HepG2 (cell line): ENCODE measurements at regions not wholly inside any gene's neighbourhood (a gene's known extent, or its start where the extent isn't known, plus 50 kb on each side); places are given as distances from the start of the nearest gene placed in this dataset.

Experiments
- CENPT ChIP-seq: sonication (generic); formaldehyde crosslinking; IDR thresholded peaks from 2 replicates; pipeline ENCODE4 v1.8.0; 2022; ENCODE audit warnings: low read depth, mild to moderate bottlenecking, moderate library complexity, missing genetic modification reagents
- FIP1L1 ChIP-seq: fragments of 200-400 bp; formaldehyde crosslinking; IDR thresholded peaks from 2 replicates; pipeline ENCODE4 v1.6.1; 2018; ENCODE audit warnings: low read depth, mild to moderate bottlenecking, low read length, moderate library complexity, borderline replicate concordance; ENCODE audit not compliant: insufficient read depth
- FOXA3 ChIP-seq: IDR thresholded peaks from 2 replicates; pipeline ENCODE4 v1.6.1; 2016; ENCODE audit warnings: missing genetic modification reagents, missing compliant biosample characterization
- GLI4 ChIP-seq: sonication (generic); formaldehyde crosslinking; IDR thresholded peaks from 2 replicates; pipeline ENCODE4 v1.5.1; 2020; ENCODE audit warnings: missing genetic modification reagents, mild to moderate bottlenecking, moderate library complexity, borderline replicate concordance
- KDM1A ChIP-seq: IDR thresholded peaks from 2 replicates; pipeline ENCODE4 v1.6.1; 2016; ENCODE audit warnings: missing compliant biosample characterization
- KMT2B ChIP-seq: IDR thresholded peaks from 2 replicates; pipeline ENCODE4 v1.6.1; 2016; ENCODE audit warnings: missing genetic modification reagents, missing compliant biosample characterization
- MED1 ChIP-seq: sonication (generic); formaldehyde crosslinking; IDR thresholded peaks from 2 replicates; pipeline ENCODE4 v1.4.0; 2020; ENCODE audit warnings: missing genetic modification reagents
- MYNN ChIP-seq: sonication (generic); formaldehyde crosslinking; IDR thresholded peaks from 2 replicates; pipeline ENCODE4 v1.4.0; 2020; ENCODE audit warnings: mild to moderate bottlenecking, low read depth, missing genetic modification reagents
- PHF20 ChIP-seq: sonication (generic); formaldehyde crosslinking; IDR thresholded peaks from 2 replicates; pipeline ENCODE4 v1.5.0; 2020; ENCODE audit warnings: mild to moderate bottlenecking, missing genetic modification reagents
- PTBP1 ChIP-seq: fragments of 200-400 bp; formaldehyde crosslinking; IDR thresholded peaks from 2 replicates; pipeline ENCODE4 v1.6.1; 2018; ENCODE audit warnings: low read length, low read depth; ENCODE audit not compliant: poor library complexity, severe bottlenecking
- SAP130 ChIP-seq: IDR thresholded peaks from 2 replicates; pipeline ENCODE4 v1.6.1; 2016; ENCODE audit warnings: low read depth
- SP2 ChIP-seq: sonication (generic); formaldehyde crosslinking; IDR thresholded peaks from 2 replicates; pipeline ENCODE4 v1.5.1; 2020; ENCODE audit warnings: mild to moderate bottlenecking, missing genetic modification reagents
- SP4 ChIP-seq: sonication (generic); formaldehyde crosslinking; IDR thresholded peaks from 2 replicates; pipeline ENCODE4 v1.8.1; 2023; ENCODE audit warnings: mild to moderate bottlenecking, missing genetic modification reagents
- TMF1 ChIP-seq: sonication (generic); formaldehyde crosslinking; IDR thresholded peaks from 2 replicates; pipeline ENCODE4 v1.8.1; 2022; ENCODE audit warnings: low read depth, missing genetic modification reagents
- ZBTB7A ChIP-seq: sonication (generic); formaldehyde crosslinking; IDR thresholded peaks from 2 replicates; pipeline ENCODE4 v1.8.0; 2022; ENCODE audit warnings: mild to moderate bottlenecking, missing genetic modification reagents
- ZNF230 ChIP-seq: sonication (generic); formaldehyde crosslinking; IDR thresholded peaks from 2 replicates; pipeline ENCODE4 v1.4.0; 2020; ENCODE audit warnings: mild to moderate bottlenecking, missing genetic modification reagents
- ZNF260 ChIP-seq: sonication (generic); formaldehyde crosslinking; IDR thresholded peaks from 2 replicates; pipeline ENCODE4 v1.4.0; 2020; ENCODE audit warnings: missing genetic modification reagents, low read depth, mild to moderate bottlenecking, borderline replicate concordance
- ZNF317 ChIP-seq: sonication (generic); formaldehyde crosslinking; IDR thresholded peaks from 2 replicates; pipeline ENCODE4 v1.5.0; 2020; ENCODE audit warnings: mild to moderate bottlenecking, missing genetic modification reagents
- ZNF335 ChIP-seq: sonication (generic); formaldehyde crosslinking; IDR thresholded peaks from 2 replicates; pipeline ENCODE4 v1.4.0; 2020; ENCODE audit warnings: missing genetic modification reagents
- ZNF44 ChIP-seq: sonication (generic); formaldehyde crosslinking; IDR thresholded peaks from 2 replicates; pipeline ENCODE4 v1.5.1; 2020; ENCODE audit warnings: mild to moderate bottlenecking, missing genetic modification reagents
- ZNF451 ChIP-seq: sonication (generic); formaldehyde crosslinking; IDR thresholded peaks from 2 replicates; pipeline ENCODE4 v1.5.0; 2020; ENCODE audit warnings: mild to moderate bottlenecking, missing genetic modification reagents
- ZNF644 ChIP-seq: IDR thresholded peaks from 2 replicates; pipeline ENCODE4 v1.6.1; 2016; ENCODE audit warnings: low read depth
- ZNF652 ChIP-seq: IDR thresholded peaks from 2 replicates; pipeline ENCODE4 v1.6.1; 2016; ENCODE audit warnings: low read depth, borderline replicate concordance
- ZNF790 ChIP-seq: sonication (generic); formaldehyde crosslinking; IDR thresholded peaks from 2 replicates; pipeline ENCODE4 v1.8.0; 2022; ENCODE audit warnings: missing genetic modification reagents, mild to moderate bottlenecking, borderline replicate concordance
- ZNF839 ChIP-seq: sonication (generic); formaldehyde crosslinking; IDR thresholded peaks from 2 replicates; pipeline ENCODE4 v1.4.0; 2020; ENCODE audit warnings: missing genetic modification reagents, mild to moderate bottlenecking, borderline replicate concordance
- ZSCAN25 ChIP-seq: sonication (generic); formaldehyde crosslinking; IDR thresholded peaks from 2 replicates; pipeline ENCODE4 v1.8.0; 2022; ENCODE audit warnings: mild to moderate bottlenecking, missing genetic modification reagents
- ZSCAN31 ChIP-seq: sonication (generic); formaldehyde crosslinking; IDR thresholded peaks from 2 replicates; pipeline ENCODE4 v1.5.0; 2020; ENCODE audit warnings: low read depth, mild to moderate bottlenecking, missing genetic modification reagents
- TF ChIP-seq, protein P1 (sequence below): sonication (generic); formaldehyde crosslinking; IDR thresholded peaks from 2 replicates; pipeline ENCODE4 v1.4.0; 2020; ENCODE audit warnings: mild to moderate bottlenecking, missing genetic modification reagents
- TF ChIP-seq, protein P2 (sequence below): sonication (generic); formaldehyde crosslinking; conservative IDR thresholded peaks from 2 replicates; pipeline ENCODE4 v1.4.0; 2020; ENCODE audit warnings: mild to moderate bottlenecking, missing genetic modification reagents, moderate library complexity

GRCh38 chr14:32259368-32260013, 56.4 kb upstream of the RNU6-8 start (continued):
- TF ChIP-seq ZNF790 (CRISPR knock-in tag) (no peak), MYNN (CRISPR knock-in tag) (no peak), CENPT (CRISPR knock-in tag) (no peak), ZNF260 (CRISPR knock-in tag) (no peak), PHF20 (CRISPR knock-in tag) (no peak), KDM1A (no peak), ZNF451 (CRISPR knock-in tag) (no peak), ZSCAN25 (CRISPR knock-in tag) (no peak), SP2 (CRISPR knock-in tag) (no peak), SP4 (CRISPR knock-in tag) (no peak), ZNF44 (CRISPR knock-in tag) (no peak), ZNF317 (CRISPR knock-in tag) (no peak), ZNF230 (no peak), ZSCAN31 (CRISPR knock-in tag) (no peak), GLI4 (no peak), FIP1L1 (no peak), KMT2B (CRISPR knock-in tag) (peak; percentile 14; the same call in 1 of the 2 replicates), PTBP1 (no peak), TMF1 (CRISPR knock-in tag) (no peak), MED1 (CRISPR knock-in tag) (no peak), ZNF652 (CRISPR knock-in tag) (peak; percentile 98), SAP130 (peak; percentile 58), FOXA3 (CRISPR knock-in tag) (peak; percentile 82), ZBTB7A (CRISPR knock-in tag) (no peak), ZNF644 (CRISPR knock-in tag) (peak; percentile 97), ZNF839 (no peak), ZNF335 (CRISPR knock-in tag) (no peak)
- TF ChIP-seq, protein P1, sequence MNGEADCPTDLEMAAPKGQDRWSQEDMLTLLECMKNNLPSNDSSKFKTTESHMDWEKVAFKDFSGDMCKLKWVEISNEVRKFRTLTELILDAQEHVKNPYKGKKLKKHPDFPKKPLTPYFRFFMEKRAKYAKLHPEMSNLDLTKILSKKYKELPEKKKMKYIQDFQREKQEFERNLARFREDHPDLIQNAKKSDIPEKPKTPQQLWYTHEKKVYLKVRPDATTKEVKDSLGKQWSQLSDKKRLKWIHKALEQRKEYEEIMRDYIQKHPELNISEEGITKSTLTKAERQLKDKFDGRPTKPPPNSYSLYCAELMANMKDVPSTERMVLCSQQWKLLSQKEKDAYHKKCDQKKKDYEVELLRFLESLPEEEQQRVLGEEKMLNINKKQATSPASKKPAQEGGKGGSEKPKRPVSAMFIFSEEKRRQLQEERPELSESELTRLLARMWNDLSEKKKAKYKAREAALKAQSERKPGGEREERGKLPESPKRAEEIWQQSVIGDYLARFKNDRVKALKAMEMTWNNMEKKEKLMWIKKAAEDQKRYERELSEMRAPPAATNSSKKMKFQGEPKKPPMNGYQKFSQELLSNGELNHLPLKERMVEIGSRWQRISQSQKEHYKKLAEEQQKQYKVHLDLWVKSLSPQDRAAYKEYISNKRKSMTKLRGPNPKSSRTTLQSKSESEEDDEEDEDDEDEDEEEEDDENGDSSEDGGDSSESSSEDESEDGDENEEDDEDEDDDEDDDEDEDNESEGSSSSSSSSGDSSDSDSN = no peak
- TF ChIP-seq, protein P2, sequence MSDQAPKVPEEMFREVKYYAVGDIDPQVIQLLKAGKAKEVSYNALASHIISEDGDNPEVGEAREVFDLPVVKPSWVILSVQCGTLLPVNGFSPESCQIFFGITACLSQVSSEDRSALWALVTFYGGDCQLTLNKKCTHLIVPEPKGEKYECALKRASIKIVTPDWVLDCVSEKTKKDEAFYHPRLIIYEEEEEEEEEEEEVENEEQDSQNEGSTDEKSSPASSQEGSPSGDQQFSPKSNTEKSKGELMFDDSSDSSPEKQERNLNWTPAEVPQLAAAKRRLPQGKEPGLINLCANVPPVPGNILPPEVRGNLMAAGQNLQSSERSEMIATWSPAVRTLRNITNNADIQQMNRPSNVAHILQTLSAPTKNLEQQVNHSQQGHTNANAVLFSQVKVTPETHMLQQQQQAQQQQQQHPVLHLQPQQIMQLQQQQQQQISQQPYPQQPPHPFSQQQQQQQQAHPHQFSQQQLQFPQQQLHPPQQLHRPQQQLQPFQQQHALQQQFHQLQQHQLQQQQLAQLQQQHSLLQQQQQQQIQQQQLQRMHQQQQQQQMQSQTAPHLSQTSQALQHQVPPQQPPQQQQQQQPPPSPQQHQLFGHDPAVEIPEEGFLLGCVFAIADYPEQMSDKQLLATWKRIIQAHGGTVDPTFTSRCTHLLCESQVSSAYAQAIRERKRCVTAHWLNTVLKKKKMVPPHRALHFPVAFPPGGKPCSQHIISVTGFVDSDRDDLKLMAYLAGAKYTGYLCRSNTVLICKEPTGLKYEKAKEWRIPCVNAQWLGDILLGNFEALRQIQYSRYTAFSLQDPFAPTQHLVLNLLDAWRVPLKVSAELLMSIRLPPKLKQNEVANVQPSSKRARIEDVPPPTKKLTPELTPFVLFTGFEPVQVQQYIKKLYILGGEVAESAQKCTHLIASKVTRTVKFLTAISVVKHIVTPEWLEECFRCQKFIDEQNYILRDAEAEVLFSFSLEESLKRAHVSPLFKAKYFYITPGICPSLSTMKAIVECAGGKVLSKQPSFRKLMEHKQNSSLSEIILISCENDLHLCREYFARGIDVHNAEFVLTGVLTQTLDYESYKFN (CRISPR knock-in tag) = 0 out of 2 replicates have a peak, but pooled peaks have one; percentile 23
